ENCODE measurements at regions not wholly inside any gene's neighbourhood (a gene's known extent, or its start where the extent isn't known, plus 50 kb on each side); places are given as distances from the start of the nearest gene placed in this dataset.
A peak's percentile ranks its signal among the peaks of the same experiment; 100 is the strongest.

DNA sequence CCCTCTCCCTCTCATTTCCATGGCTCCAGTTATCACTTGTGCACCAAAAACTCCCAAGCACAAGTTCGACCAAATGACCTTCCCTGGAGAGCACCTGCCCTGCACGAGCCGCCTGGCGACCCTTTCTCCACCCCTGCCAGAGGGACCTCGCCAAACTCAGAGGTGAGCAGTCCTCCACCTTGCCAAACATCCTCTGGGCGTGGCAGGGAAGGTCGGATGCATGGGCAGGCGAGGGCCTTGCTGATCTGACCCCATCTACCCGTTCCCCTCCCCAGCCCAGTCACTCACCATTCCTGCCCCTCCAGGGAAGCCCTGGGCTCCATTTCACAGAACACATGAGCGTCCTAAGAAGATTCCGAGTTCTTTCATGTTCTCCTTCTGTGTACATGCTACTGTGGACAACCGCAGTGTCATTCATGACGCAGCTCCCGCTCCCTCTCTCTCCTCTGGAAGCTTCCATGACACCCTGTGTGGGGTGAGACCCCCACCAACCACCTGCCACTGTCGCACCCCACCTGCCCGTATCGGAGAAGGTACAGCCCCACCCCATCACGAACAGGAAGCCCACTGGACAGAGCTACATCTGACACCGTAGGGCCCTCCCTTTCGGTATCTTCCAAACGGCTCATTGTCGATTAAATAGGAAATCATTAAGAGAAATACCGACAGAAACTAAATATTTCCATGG lies 104.3 kb downstream of the DACT2 start (continued):
- TF ChIP-seq BRF1 (IDR thresholded peaks at IDR 0.05; ENCODE audit: borderline replicate concordance, extremely low read depth, insufficient read length): no peak

DNA sequence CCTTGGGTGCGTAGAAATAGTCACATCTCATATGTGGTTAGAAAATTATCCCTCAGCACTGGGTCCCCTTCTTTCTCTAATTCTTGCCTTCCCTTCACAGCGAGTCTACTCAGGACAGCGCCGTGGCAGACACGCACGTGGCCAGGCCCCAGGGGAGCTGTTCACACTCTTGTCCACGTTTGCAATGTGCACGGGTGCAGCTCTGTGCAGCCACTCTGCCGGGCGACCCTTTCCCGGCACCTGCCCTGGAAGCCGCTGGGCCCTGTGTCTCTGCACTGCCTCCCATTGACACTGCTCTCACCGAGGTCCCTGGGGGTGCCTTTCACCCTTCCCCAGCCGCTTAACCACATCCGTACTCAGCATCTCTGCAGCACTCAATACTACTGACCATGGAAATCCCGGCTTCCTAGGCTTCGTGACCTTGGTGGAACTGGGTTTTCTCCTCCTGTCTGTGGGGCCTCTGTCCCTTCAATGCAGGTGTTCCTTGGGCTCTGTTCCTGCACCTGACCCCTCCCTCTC lies 104.9 kb downstream of the DACT2 start:
- H3K9ac ChIP-seq (ENCODE audit: insufficient read depth in 1 of 2, low read depth in 2 of 2, low read length in 2 of 2): no peak overlapping the region
- DNase-seq (ENCODE audit: extremely low read depth in 1 of 4, low spot score in 3 of 4) (no peak), ATAC-seq (peak; percentile 54; the same call in 2 of the 3 replicates), FAIRE-seq (no peak)
- ChIA-PET CTCF (ENCODE audit: low intra/inter-chr PET ratio) (no interaction called here), POLR2A (no interaction called here)
- peaks cover 63 to 71% of the 10 kb centered on the region in 2 experiments for H3K27me3 ChIP-seq (ENCODE audit: control insufficient read depth in 2 of 2, insufficient read depth in 2 of 2, low read length in 2 of 2)
- H3K4me1 ChIP-seq (replicated peaks in 1 of 2; ENCODE audit: control insufficient read depth in 2 of 2, insufficient read depth in 2 of 2, low read length in 2 of 2): peaks cover 0 to 4% of the 10 kb centered on the region in 2 experiments; a peak in 2 of 5 replicates
- in situ Hi-C loops (cut with MboI): no loop called here
- peaks cover 8% of the 10 kb centered on the region; the same call in 1 of the 2 replicates for H4K20me1 ChIP-seq (replicated peaks; ENCODE audit: control insufficient read depth, insufficient read depth, low read length)
- H3K9me3 ChIP-seq (replicated peaks; ENCODE audit: control insufficient read depth, insufficient read depth, low read depth, low read length): no peaks in the 10 kb centered on the region; the same call in 1 of the 2 replicates
- H3K79me2 ChIP-seq (ENCODE audit: control insufficient read depth, insufficient read depth, low read length): no peaks in the 10 kb centered on the region
- no peak overlapping the region for H3K4me3 ChIP-seq
- no TSS peak for BruUV-seq (replicated peaks)
- intact Hi-C loops (cut with micrococcal nuclease): no loop called here
- H3K36me3 ChIP-seq (ENCODE audit: control insufficient read depth, insufficient read depth, low read length): no peaks in the 10 kb centered on the region
- H2AFZ ChIP-seq (ENCODE audit: low read depth, low read length): no peak overlapping the region
- no peak overlapping the region for H3K4me2 ChIP-seq (ENCODE audit: insufficient read depth, low read length)
- H3K9me1 ChIP-seq (ENCODE audit: control insufficient read depth, insufficient read depth, low read length): no peaks in the 10 kb centered on the region
- H3K27ac ChIP-seq (ENCODE audit: extremely low read depth, low read depth, low read length): no peak overlapping the region
- WGBS (ENCODE audit: insufficient coverage, low coverage, missing lambda C conversion rate): 2% methylated on average over 12 of the region's 17 CpGs
- TF ChIP-seq ATF7 (IDR thresholded peaks at IDR 0.05): no peak
- TF ChIP-seq CBX2 (IDR thresholded peaks at IDR 0.05; ENCODE audit: insufficient read depth, low read length, poor library complexity, severe bottlenecking): no peak
- no peak for TF ChIP-seq FOSL1 (tag; conservative IDR thresholded peaks at IDR 0.05)
- no peak for TF ChIP-seq ZNF408 (CRISPR knock-in tag; IDR thresholded peaks at IDR 0.05; ENCODE audit: low read depth)
- TF ChIP-seq HDAC1 (IDR thresholded peaks at IDR 0.05): no peak
- TF ChIP-seq LARP7 (IDR thresholded peaks at IDR 0.05): no peak
- no peak for TF ChIP-seq ETV6 (IDR thresholded peaks at IDR 0.05; ENCODE audit: borderline replicate concordance in 1 of 2, low read depth in 2 of 2, low read length in 1 of 2)
- TF ChIP-seq ETV6 (CRISPR knock-in tag; IDR thresholded peaks at IDR 0.05; ENCODE audit: borderline replicate concordance): no peak
- TF ChIP-seq RUNX1 (IDR thresholded peaks at IDR 0.05; ENCODE audit: low read depth): no peak
- TF ChIP-seq EHMT2 (IDR thresholded peaks at IDR 0.05): no peak
- TF ChIP-seq JUN (IDR thresholded peaks at IDR 0.05; ENCODE audit: borderline replicate concordance, low read depth, low read length): no peak
- TF ChIP-seq JUN (CRISPR knock-in tag; IDR thresholded peaks at IDR 0.05; ENCODE audit: borderline replicate concordance): no peak
- no peak for TF ChIP-seq ZNF316 (IDR thresholded peaks at IDR 0.05)
- TF ChIP-seq, protein P1, sequence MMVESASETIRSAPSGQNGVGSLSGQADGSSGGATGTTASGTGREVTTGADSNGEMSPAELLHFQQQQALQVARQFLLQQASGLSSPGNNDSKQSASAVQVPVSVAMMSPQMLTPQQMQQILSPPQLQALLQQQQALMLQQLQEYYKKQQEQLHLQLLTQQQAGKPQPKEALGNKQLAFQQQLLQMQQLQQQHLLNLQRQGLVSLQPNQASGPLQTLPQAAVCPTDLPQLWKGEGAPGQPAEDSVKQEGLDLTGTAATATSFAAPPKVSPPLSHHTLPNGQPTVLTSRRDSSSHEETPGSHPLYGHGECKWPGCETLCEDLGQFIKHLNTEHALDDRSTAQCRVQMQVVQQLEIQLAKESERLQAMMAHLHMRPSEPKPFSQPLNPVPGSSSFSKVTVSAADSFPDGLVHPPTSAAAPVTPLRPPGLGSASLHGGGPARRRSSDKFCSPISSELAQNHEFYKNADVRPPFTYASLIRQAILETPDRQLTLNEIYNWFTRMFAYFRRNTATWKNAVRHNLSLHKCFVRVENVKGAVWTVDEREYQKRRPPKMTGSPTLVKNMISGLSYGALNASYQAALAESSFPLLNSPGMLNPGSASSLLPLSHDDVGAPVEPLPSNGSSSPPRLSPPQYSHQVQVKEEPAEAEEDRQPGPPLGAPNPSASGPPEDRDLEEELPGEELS (CRISPR knock-in tag; IDR thresholded peaks at IDR 0.05; ENCODE audit: borderline replicate concordance): no peak
- no peak for TF ChIP-seq MXI1 (IDR thresholded peaks at IDR 0.05; ENCODE audit: low read depth, low read length)
- TF ChIP-seq, protein P2, sequence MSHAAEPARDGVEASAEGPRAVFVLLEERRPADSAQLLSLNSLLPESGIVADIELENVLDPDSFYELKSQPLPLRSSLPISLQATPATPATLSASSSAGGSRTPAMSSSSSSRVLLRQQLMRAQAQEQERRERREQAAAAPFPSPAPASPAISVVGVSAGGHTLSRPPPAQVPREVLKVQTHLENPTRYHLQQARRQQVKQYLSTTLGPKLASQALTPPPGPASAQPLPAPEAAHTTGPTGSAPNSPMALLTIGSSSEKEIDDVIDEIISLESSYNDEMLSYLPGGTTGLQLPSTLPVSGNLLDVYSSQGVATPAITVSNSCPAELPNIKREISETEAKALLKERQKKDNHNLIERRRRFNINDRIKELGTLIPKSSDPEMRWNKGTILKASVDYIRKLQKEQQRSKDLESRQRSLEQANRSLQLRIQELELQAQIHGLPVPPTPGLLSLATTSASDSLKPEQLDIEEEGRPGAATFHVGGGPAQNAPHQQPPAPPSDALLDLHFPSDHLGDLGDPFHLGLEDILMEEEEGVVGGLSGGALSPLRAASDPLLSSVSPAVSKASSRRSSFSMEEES (CRISPR knock-in tag; IDR thresholded peaks at IDR 0.05): no peak
- TF ChIP-seq RBM25 (IDR thresholded peaks at IDR 0.05; ENCODE audit: low read depth, low read length, severe bottlenecking): no peak
- TF ChIP-seq EGR1 (conservative IDR thresholded peaks at IDR 0.05): no peak
